ENCODE measurements at regions not wholly inside any gene's neighbourhood (a gene's known extent, or its start where the extent isn't known, plus 50 kb on each side); places are given as distances from the start of the nearest gene placed in this dataset.

DNA sequence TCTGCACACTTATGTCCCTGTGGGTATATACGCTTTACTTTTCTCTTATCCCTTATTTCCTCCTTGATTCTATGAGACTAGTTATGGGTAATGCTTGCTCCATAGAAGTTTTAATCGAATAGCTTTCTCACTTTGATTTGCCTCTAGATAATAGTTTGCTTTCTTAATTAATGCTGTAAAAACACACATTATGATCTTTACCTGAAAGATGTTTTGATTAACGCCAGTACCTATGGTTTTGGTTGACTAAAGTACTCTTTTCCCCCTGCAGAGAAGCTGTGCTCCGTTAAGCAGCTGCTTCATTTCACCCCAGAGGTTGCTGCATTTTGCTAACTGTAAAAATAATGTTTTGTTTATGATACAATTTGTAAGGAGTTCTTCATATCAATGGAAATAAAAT is 362.3 kb downstream of the FLRT2 start:
- TF ChIP-seq, protein P1, sequence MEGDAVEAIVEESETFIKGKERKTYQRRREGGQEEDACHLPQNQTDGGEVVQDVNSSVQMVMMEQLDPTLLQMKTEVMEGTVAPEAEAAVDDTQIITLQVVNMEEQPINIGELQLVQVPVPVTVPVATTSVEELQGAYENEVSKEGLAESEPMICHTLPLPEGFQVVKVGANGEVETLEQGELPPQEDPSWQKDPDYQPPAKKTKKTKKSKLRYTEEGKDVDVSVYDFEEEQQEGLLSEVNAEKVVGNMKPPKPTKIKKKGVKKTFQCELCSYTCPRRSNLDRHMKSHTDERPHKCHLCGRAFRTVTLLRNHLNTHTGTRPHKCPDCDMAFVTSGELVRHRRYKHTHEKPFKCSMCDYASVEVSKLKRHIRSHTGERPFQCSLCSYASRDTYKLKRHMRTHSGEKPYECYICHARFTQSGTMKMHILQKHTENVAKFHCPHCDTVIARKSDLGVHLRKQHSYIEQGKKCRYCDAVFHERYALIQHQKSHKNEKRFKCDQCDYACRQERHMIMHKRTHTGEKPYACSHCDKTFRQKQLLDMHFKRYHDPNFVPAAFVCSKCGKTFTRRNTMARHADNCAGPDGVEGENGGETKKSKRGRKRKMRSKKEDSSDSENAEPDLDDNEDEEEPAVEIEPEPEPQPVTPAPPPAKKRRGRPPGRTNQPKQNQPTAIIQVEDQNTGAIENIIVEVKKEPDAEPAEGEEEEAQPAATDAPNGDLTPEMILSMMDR (IDR thresholded peaks at IDR 0.05) = no peak
- TF ChIP-seq, protein P2, sequence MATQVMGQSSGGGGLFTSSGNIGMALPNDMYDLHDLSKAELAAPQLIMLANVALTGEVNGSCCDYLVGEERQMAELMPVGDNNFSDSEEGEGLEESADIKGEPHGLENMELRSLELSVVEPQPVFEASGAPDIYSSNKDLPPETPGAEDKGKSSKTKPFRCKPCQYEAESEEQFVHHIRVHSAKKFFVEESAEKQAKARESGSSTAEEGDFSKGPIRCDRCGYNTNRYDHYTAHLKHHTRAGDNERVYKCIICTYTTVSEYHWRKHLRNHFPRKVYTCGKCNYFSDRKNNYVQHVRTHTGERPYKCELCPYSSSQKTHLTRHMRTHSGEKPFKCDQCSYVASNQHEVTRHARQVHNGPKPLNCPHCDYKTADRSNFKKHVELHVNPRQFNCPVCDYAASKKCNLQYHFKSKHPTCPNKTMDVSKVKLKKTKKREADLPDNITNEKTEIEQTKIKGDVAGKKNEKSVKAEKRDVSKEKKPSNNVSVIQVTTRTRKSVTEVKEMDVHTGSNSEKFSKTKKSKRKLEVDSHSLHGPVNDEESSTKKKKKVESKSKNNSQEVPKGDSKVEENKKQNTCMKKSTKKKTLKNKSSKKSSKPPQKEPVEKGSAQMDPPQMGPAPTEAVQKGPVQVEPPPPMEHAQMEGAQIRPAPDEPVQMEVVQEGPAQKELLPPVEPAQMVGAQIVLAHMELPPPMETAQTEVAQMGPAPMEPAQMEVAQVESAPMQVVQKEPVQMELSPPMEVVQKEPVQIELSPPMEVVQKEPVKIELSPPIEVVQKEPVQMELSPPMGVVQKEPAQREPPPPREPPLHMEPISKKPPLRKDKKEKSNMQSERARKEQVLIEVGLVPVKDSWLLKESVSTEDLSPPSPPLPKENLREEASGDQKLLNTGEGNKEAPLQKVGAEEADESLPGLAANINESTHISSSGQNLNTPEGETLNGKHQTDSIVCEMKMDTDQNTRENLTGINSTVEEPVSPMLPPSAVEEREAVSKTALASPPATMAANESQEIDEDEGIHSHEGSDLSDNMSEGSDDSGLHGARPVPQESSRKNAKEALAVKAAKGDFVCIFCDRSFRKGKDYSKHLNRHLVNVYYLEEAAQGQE (IDR thresholded peaks at IDR 0.05; ENCODE audit: insufficient read depth in 1 of 2, low read depth in 2 of 2, low read length in 1 of 2) = no peak
- TF ChIP-seq POLR2AphosphoS5 (IDR thresholded peaks at IDR 0.05; ENCODE audit: low read depth, low read length) = no peak
- no peak for TF ChIP-seq SIN3A (IDR thresholded peaks at IDR 0.05; ENCODE audit: borderline replicate concordance, insufficient read depth, low read depth, low read length)
- TF ChIP-seq TCF7L2 (IDR thresholded peaks at IDR 0.05; ENCODE audit: low read depth, low read length) = no peak

All from Panc1 (cell line).